ENCODE measurements at regions not wholly inside any gene's neighbourhood (a gene's known extent, or its start where the extent isn't known, plus 50 kb on each side); places are given as distances from the start of the nearest gene placed in this dataset.

GRCh38 chr9:86708918-86709835, 238.1 kb downstream of the GAS1 start:
- no peaks in the 10 kb centered on the region for H3K36me3 ChIP-seq (ENCODE audit: control insufficient read depth, insufficient read depth, low read length)
- no peak overlapping the region for H3K4me3 ChIP-seq (ENCODE audit: low read depth, low read length)
- H3K9me3 ChIP-seq (ENCODE audit: control insufficient read depth, insufficient read depth, low read depth, low read length) = no peaks in the 10 kb centered on the region
- no peaks in the 10 kb centered on the region for H3K27me3 ChIP-seq (ENCODE audit: control insufficient read depth, insufficient read depth, low read length)
- no peak overlapping the region for H3K27ac ChIP-seq (ENCODE audit: low read depth, low read length)
- peaks cover 5% of the 10 kb centered on the region; the same call in 1 of the 2 replicates for H3K4me1 ChIP-seq (ENCODE audit: control insufficient read depth, insufficient read depth, low read length)
- H3K9ac ChIP-seq (ENCODE audit: low read length) = no peak overlapping the region

- Histone ChIP-seq H3K27me3 (ENCODE audit: control insufficient read depth, insufficient read depth, low read length) (no peaks in the 10 kb centered on the region), H3K9ac (ENCODE audit: low read length) (no peak overlapping the region), H3K9me3 (ENCODE audit: control insufficient read depth, insufficient read depth, low read depth, low read length) (no peaks in the 10 kb centered on the region), H3K4me1 (ENCODE audit: control insufficient read depth, insufficient read depth, low read length) (peaks cover 5% of the 10 kb centered on the region; the same call in 1 of the 2 replicates), H3K36me3 (ENCODE audit: control insufficient read depth, insufficient read depth, low read length) (no peaks in the 10 kb centered on the region), H3K27ac (ENCODE audit: low read depth, low read length) (no peak overlapping the region), H3K4me3 (ENCODE audit: low read depth, low read length) (no peak overlapping the region)
These were observed 239.3 kb downstream of the GAS1 start for GRCh38 chr9:86707932-86708510.

- no peak overlapping the region for H3K27ac ChIP-seq (ENCODE audit: low read depth, low read length)
- H3K4me3 ChIP-seq (ENCODE audit: low read depth, low read length) = no peak overlapping the region
- H3K9ac ChIP-seq (ENCODE audit: low read length) = no peak overlapping the region
- H3K36me3 ChIP-seq (ENCODE audit: control insufficient read depth, insufficient read depth, low read length) = no peaks in the 10 kb centered on the region
- H3K27me3 ChIP-seq (ENCODE audit: control insufficient read depth, insufficient read depth, low read length) = no peaks in the 10 kb centered on the region
- no peaks in the 10 kb centered on the region for H3K9me3 ChIP-seq (ENCODE audit: control insufficient read depth, insufficient read depth, low read depth, low read length)
- H3K4me1 ChIP-seq (ENCODE audit: control insufficient read depth, insufficient read depth, low read length) = peaks cover 5% of the 10 kb centered on the region; the same call in 1 of the 2 replicates
These were observed 240.9 kb downstream of the GAS1 start for GRCh38 chr9:86706391-86706790.

GRCh38 chr9:86705490-86705889, 241.8 kb downstream of the GAS1 start:
- H3K36me3 ChIP-seq (ENCODE audit: control insufficient read depth, insufficient read depth, low read length) = no peaks in the 10 kb centered on the region
- H3K9ac ChIP-seq (ENCODE audit: low read length) = no peak overlapping the region
- no peak overlapping the region for H3K27ac ChIP-seq (ENCODE audit: low read depth, low read length)
- no peaks in the 10 kb centered on the region for H3K9me3 ChIP-seq (ENCODE audit: control insufficient read depth, insufficient read depth, low read depth, low read length)
- no peaks in the 10 kb centered on the region for H3K27me3 ChIP-seq (ENCODE audit: control insufficient read depth, insufficient read depth, low read length)
- peaks cover 5% of the 10 kb centered on the region; the same call in 1 of the 2 replicates for H3K4me1 ChIP-seq (ENCODE audit: control insufficient read depth, insufficient read depth, low read length)
- no peak overlapping the region for H3K4me3 ChIP-seq (ENCODE audit: low read depth, low read length)

- Histone ChIP-seq H3K27ac (ENCODE audit: low read depth, low read length) (no peak overlapping the region), H3K9ac (ENCODE audit: low read length) (no peak overlapping the region), H3K9me3 (ENCODE audit: control insufficient read depth, insufficient read depth, low read depth, low read length) (no peaks in the 10 kb centered on the region), H3K4me1 (ENCODE audit: control insufficient read depth, insufficient read depth, low read length) (peaks cover 5% of the 10 kb centered on the region; the same call in 1 of the 2 replicates), H3K36me3 (ENCODE audit: control insufficient read depth, insufficient read depth, low read length) (no peaks in the 10 kb centered on the region), H3K27me3 (ENCODE audit: control insufficient read depth, insufficient read depth, low read length) (no peaks in the 10 kb centered on the region), H3K4me3 (ENCODE audit: low read depth, low read length) (no peak overlapping the region)
These were observed 244.0 kb downstream of the GAS1 start for GRCh38 chr9:86703346-86703745.

GRCh38 chr9:86700629-86701028, 246.7 kb downstream of the GAS1 start:
- Histone ChIP-seq H3K27me3 (ENCODE audit: control insufficient read depth, insufficient read depth, low read length) (no peaks in the 10 kb centered on the region), H3K4me3 (ENCODE audit: low read depth, low read length) (no peak overlapping the region)

GRCh38 chr9:86697999-86698398, 249.3 kb downstream of the GAS1 start:
- no peaks in the 10 kb centered on the region for H3K36me3 ChIP-seq (ENCODE audit: control insufficient read depth, insufficient read depth, low read length)
- H3K4me3 ChIP-seq (ENCODE audit: low read depth, low read length) = no peak overlapping the region
- H3K27me3 ChIP-seq (ENCODE audit: control insufficient read depth, insufficient read depth, low read length) = no peaks in the 10 kb centered on the region
- no peaks in the 10 kb centered on the region for H3K9me3 ChIP-seq (ENCODE audit: control insufficient read depth, insufficient read depth, low read depth, low read length)
- no peak overlapping the region for H3K9ac ChIP-seq (ENCODE audit: low read length)
- no peaks in the 10 kb centered on the region for H3K4me1 ChIP-seq (ENCODE audit: control insufficient read depth, insufficient read depth, low read length)
- no peak overlapping the region for H3K27ac ChIP-seq (ENCODE audit: low read depth, low read length)

More at GRCh38 chr9:86700629-86701028, 246.7 kb downstream of the GAS1 start:
- Histone ChIP-seq H3K4me1 (ENCODE audit: control insufficient read depth, insufficient read depth, low read length) (no peaks in the 10 kb centered on the region), H3K27ac (ENCODE audit: low read depth, low read length) (no peak overlapping the region), H3K9me3 (ENCODE audit: control insufficient read depth, insufficient read depth, low read depth, low read length) (no peaks in the 10 kb centered on the region), H3K36me3 (ENCODE audit: control insufficient read depth, insufficient read depth, low read length) (no peaks in the 10 kb centered on the region), H3K9ac (ENCODE audit: low read length) (no peak overlapping the region)

GRCh38 chr9:86697213-86697612, 250.1 kb downstream of the GAS1 start:
- no peaks in the 10 kb centered on the region for H3K27me3 ChIP-seq (ENCODE audit: control insufficient read depth, insufficient read depth, low read length)
- H3K27ac ChIP-seq (ENCODE audit: low read depth, low read length) = no peak overlapping the region
- H3K9ac ChIP-seq (ENCODE audit: low read length) = no peak overlapping the region

GRCh38 chr9:86695910-86696424, 251.3 kb downstream of the GAS1 start:
- Histone ChIP-seq H3K36me3 (ENCODE audit: control insufficient read depth, insufficient read depth, low read length) (no peaks in the 10 kb centered on the region), H3K27ac (ENCODE audit: low read depth, low read length) (no peak overlapping the region; the same call in 1 of the 2 replicates), H3K9me3 (ENCODE audit: control insufficient read depth, insufficient read depth, low read depth, low read length) (no peaks in the 10 kb centered on the region), H3K4me3 (ENCODE audit: low read depth, low read length) (no peak overlapping the region), H3K27me3 (ENCODE audit: control insufficient read depth, insufficient read depth, low read length) (no peaks in the 10 kb centered on the region), H3K9ac (ENCODE audit: low read length) (no peak overlapping the region), H3K4me1 (ENCODE audit: control insufficient read depth, insufficient read depth, low read length) (no peaks in the 10 kb centered on the region)

More at GRCh38 chr9:86697213-86697612, 250.1 kb downstream of the GAS1 start:
- Histone ChIP-seq H3K36me3 (ENCODE audit: control insufficient read depth, insufficient read depth, low read length) (no peaks in the 10 kb centered on the region), H3K9me3 (ENCODE audit: control insufficient read depth, insufficient read depth, low read depth, low read length) (no peaks in the 10 kb centered on the region), H3K4me1 (ENCODE audit: control insufficient read depth, insufficient read depth, low read length) (no peaks in the 10 kb centered on the region), H3K4me3 (ENCODE audit: low read depth, low read length) (no peak overlapping the region)

GRCh38 chr9:86690034-86690433, 257.3 kb downstream of the GAS1 start:
- Histone ChIP-seq H3K27me3 (ENCODE audit: control insufficient read depth, insufficient read depth, low read length) (no peaks in the 10 kb centered on the region), H3K9me3 (ENCODE audit: control insufficient read depth, insufficient read depth, low read depth, low read length) (no peaks in the 10 kb centered on the region), H3K27ac (ENCODE audit: low read depth, low read length) (no peak overlapping the region), H3K36me3 (ENCODE audit: control insufficient read depth, insufficient read depth, low read length) (no peaks in the 10 kb centered on the region), H3K4me1 (ENCODE audit: control insufficient read depth, insufficient read depth, low read length) (peaks cover 5% of the 10 kb centered on the region; the same call in 1 of the 2 replicates), H3K9ac (ENCODE audit: low read length) (no peak overlapping the region), H3K4me3 (ENCODE audit: low read depth, low read length) (no peak overlapping the region)

GRCh38 chr9:86687788-86688187, 259.5 kb downstream of the GAS1 start:
- Histone ChIP-seq H3K4me3 (ENCODE audit: low read depth, low read length) (no peak overlapping the region), H3K9me3 (ENCODE audit: control insufficient read depth, insufficient read depth, low read depth, low read length) (no peaks in the 10 kb centered on the region), H3K27me3 (ENCODE audit: control insufficient read depth, insufficient read depth, low read length) (no peaks in the 10 kb centered on the region), H3K27ac (ENCODE audit: low read depth, low read length) (no peak overlapping the region), H3K36me3 (ENCODE audit: control insufficient read depth, insufficient read depth, low read length) (no peaks in the 10 kb centered on the region), H3K4me1 (ENCODE audit: control insufficient read depth, insufficient read depth, low read length) (peaks cover 5% of the 10 kb centered on the region; the same call in 1 of the 2 replicates), H3K9ac (ENCODE audit: low read length) (no peak overlapping the region)
